IMR-90 (cell line): ENCODE measurements at regions not wholly inside any gene's neighbourhood (a gene's known extent, or its start where the extent isn't known, plus 50 kb on each side); places are given as distances from the start of the nearest gene placed in this dataset.

ENCODE experiments used
- ATAC-seq: fragments of 200-7000 bp; cut with Tn5 transposase; 2 replicates; pipeline ENCODE4 v1.9.1; 2020; ENCODE audit warnings: low read depth, mild to moderate bottlenecking, moderate library complexity
- BruUV-seq: library from RNA; stranded (reverse); fragments of 400-500 nt; replicated peaks from 2 replicates; lab custom pipeline; 2021; lab: Mats Ljungman, UMichigan
- CTCF ChIA-PET: fragments of 300-600 bp; formaldehyde crosslinking; extraction: SDS; loops from one replicate; lab custom pipeline; 2021; ENCODE audit warnings: antibody characterized with exemption; lab: Yijun Ruan, JAX
- POLR2A ChIA-PET: fragments of 300-600 bp; sonication (Branson Sonifier 250); formaldehyde crosslinking; loops from one replicate; lab custom pipeline; 2022; ENCODE audit warnings: antibody characterized with exemption; ENCODE audit not compliant: unreplicated experiment; lab: Charles Lee
- DNase-seq: peaks from one replicate; pipeline ENCODE4 v3.0.0; 2013
- H2AFZ ChIP-seq: replicated peaks from 2 replicates; pipeline ENCODE3; 2013; ENCODE audit warnings: low read length, mild to moderate bottlenecking; ENCODE audit not compliant: poor library complexity
- H2AK5ac ChIP-seq: 2 replicates; pipeline ENCODE4 v1.6.1; 2013; ENCODE audit warnings: low read depth, low read length, inconsistent platforms
- H2AK9ac ChIP-seq: replicated peaks from 2 replicates; pipeline ENCODE3; 2013; ENCODE audit warnings: mild to moderate bottlenecking, low read depth, low read length, moderate library complexity; ENCODE audit not compliant: poor library complexity
- H2BK120ac ChIP-seq: 2 replicates; pipeline ENCODE4 v1.6.1; 2013; ENCODE audit warnings: low read depth, low read length, inconsistent platforms
- H2BK15ac ChIP-seq: 3 replicates; pipeline ENCODE4 v1.6.1; 2013; ENCODE audit warnings: low read depth, low read length, inconsistent platforms
- H2BK20ac ChIP-seq: 2 replicates; pipeline ENCODE4 v1.6.1; 2013; ENCODE audit warnings: low read depth, mild to moderate bottlenecking, inconsistent platforms, low read length, moderate library complexity
- H2BK5ac ChIP-seq: 2 replicates; pipeline ENCODE4 v1.6.1; 2013; ENCODE audit warnings: mild to moderate bottlenecking, low read depth, low read length, inconsistent platforms; ENCODE audit not compliant: poor library complexity, severe bottlenecking
- H3K14ac ChIP-seq: replicated peaks from 2 replicates; pipeline ENCODE4 v1.6.1; 2013; ENCODE audit warnings: low read depth, low read length, inconsistent platforms
- H3K18ac ChIP-seq: 2 replicates; pipeline ENCODE4 v1.6.1; 2013; ENCODE audit warnings: low read depth, low read length, control low read depth
- H3K23ac ChIP-seq: 2 replicates; pipeline ENCODE4 v1.6.1; 2013; ENCODE audit warnings: low read depth, low read length, inconsistent platforms
- H3K27ac ChIP-seq: 2 replicates; pipeline ENCODE4 v1.5.1; 2013; ENCODE audit warnings: mild to moderate bottlenecking, control low read depth, low read length; ENCODE audit not compliant: insufficient read depth
- H3K27me3 ChIP-seq: 2 replicates; pipeline ENCODE4 v1.6.1; 2013; ENCODE audit warnings: low read length; ENCODE audit not compliant: control insufficient read depth, insufficient read depth
- H3K36me3 ChIP-seq: 2 replicates; pipeline ENCODE4 v1.6.1; 2013; ENCODE audit warnings: low read length, mixed read lengths; ENCODE audit not compliant: control insufficient read depth, insufficient read depth
- H3K4ac ChIP-seq: 2 replicates; pipeline ENCODE4 v1.6.1; 2013; ENCODE audit warnings: low read depth, low read length, inconsistent platforms
- H3K4me1 ChIP-seq: 2 replicates; pipeline ENCODE4 v1.6.1; 2013; ENCODE audit warnings: low read length, mixed read lengths; ENCODE audit not compliant: control insufficient read depth, insufficient read depth
- H3K4me2 ChIP-seq: 2 replicates; pipeline ENCODE4 v1.6.1; 2013; ENCODE audit warnings: low read depth, mild to moderate bottlenecking, control low read depth, low read length, moderate library complexity
- H3K4me3 ChIP-seq: 2 replicates; pipeline ENCODE4 v1.5.1; 2013; ENCODE audit warnings: low read depth, mild to moderate bottlenecking, control low read depth, low read length, moderate library complexity; ENCODE audit not compliant: insufficient read depth
- H3K56ac ChIP-seq: 2 replicates; pipeline ENCODE4 v1.6.1; 2013; ENCODE audit warnings: low read length, inconsistent platforms; ENCODE audit not compliant: insufficient read depth; ENCODE audit errors: extremely low read depth
- H3K79me1 ChIP-seq, 2 experiments: 2 replicates each; pipeline ENCODE4 v1.6.1; 2013; ENCODE audit warnings: low read length in 2 of 2, inconsistent platforms in 1 of 2, low read depth in 1 of 2
- H3K9ac ChIP-seq: 2 replicates; pipeline ENCODE4 v1.6.1; 2013; ENCODE audit warnings: low read depth, low read length, control low read depth
- H3K9me1 ChIP-seq: 2 replicates; pipeline ENCODE4 v1.6.1; 2013; ENCODE audit warnings: low read length, inconsistent platforms; ENCODE audit not compliant: insufficient read depth
- H3K9me3 ChIP-seq: 2 replicates; pipeline ENCODE4 v1.6.1; 2013; ENCODE audit warnings: low read length; ENCODE audit not compliant: control insufficient read depth, insufficient read depth
- H4K20me1 ChIP-seq: 2 replicates; pipeline ENCODE4 v1.6.1; 2013; ENCODE audit warnings: low read length, inconsistent platforms; ENCODE audit not compliant: insufficient read depth
- H4K5ac ChIP-seq: 2 replicates; pipeline ENCODE4 v1.6.1; 2013; ENCODE audit warnings: mild to moderate bottlenecking, low read depth, low read length, control low read depth
- H4K8ac ChIP-seq, 2 experiments: 2 replicates each; pipeline ENCODE4 v1.6.1; 2013; ENCODE audit warnings: low read depth in 2 of 2, low read length in 2 of 2, control low read depth in 1 of 2, inconsistent platforms in 1 of 2
- H4K91ac ChIP-seq: 2 replicates; pipeline ENCODE4 v1.6.1; 2013; ENCODE audit warnings: low read depth, low read length, inconsistent platforms; ENCODE audit not compliant: insufficient read depth
- BHLHE40 ChIP-seq: fragments of 150-350 bp; IDR thresholded peaks from 2 replicates; pipeline ENCODE4 v1.6.1; 2016; ENCODE audit warnings: mild to moderate bottlenecking, low read depth, low read length
- CEBPB ChIP-seq: IDR thresholded peaks from 2 replicates; pipeline ENCODE4 v1.6.1; 2012; ENCODE audit warnings: low read depth, low read length, improper control_type of control experiment
- CHD1 ChIP-seq: IDR thresholded peaks from 2 replicates; pipeline ENCODE4 v1.6.1; 2012; ENCODE audit warnings: low read depth, low read length, improper control_type of control experiment
- ELK1 ChIP-seq: fragments of 150-350 bp; IDR thresholded peaks from 2 replicates; pipeline ENCODE4 v1.6.1; 2016; ENCODE audit warnings: low read depth, mild to moderate bottlenecking, low read length, moderate library complexity, borderline replicate concordance
- FOS ChIP-seq: fragments of 150-350 bp; IDR thresholded peaks from 2 replicates; pipeline ENCODE4 v1.6.1; 2016; ENCODE audit warnings: low read depth, low read length
- MAFK ChIP-seq: IDR thresholded peaks from 2 replicates; pipeline ENCODE4 v1.6.1; 2012; ENCODE audit warnings: low read depth, low read length, improper control_type of control experiment
- MXI1 ChIP-seq: IDR thresholded peaks from 2 replicates; pipeline ENCODE4 v1.6.1; 2012; ENCODE audit warnings: low read depth, mild to moderate bottlenecking, low read length, moderate library complexity, borderline replicate concordance
- NFE2L2 ChIP-seq: fragments of 150-350 bp; IDR thresholded peaks from 2 replicates; pipeline ENCODE4 v1.6.1; 2016; ENCODE audit warnings: low read depth, mild to moderate bottlenecking, low read length
- POLR2A ChIP-seq: IDR thresholded peaks from 2 replicates; pipeline ENCODE4 v1.6.1; 2012; ENCODE audit warnings: mild to moderate bottlenecking, low read depth, low read length
- RAD21 ChIP-seq: IDR thresholded peaks from 2 replicates; pipeline ENCODE4 v1.6.1; 2012; ENCODE audit warnings: low read length, improper control_type of control experiment
- RCOR1 ChIP-seq: IDR thresholded peaks from 2 replicates; pipeline ENCODE4 v1.6.1; 2012; ENCODE audit warnings: mild to moderate bottlenecking, low read length, improper control_type of control experiment; ENCODE audit not compliant: insufficient replicate concordance
- RFX5 ChIP-seq: IDR thresholded peaks from 2 replicates; pipeline ENCODE4 v1.8.0; 2012; ENCODE audit warnings: low read depth, mild to moderate bottlenecking, low read length, moderate library complexity
- SMC3 ChIP-seq: fragments of 150-350 bp; IDR thresholded peaks from 2 replicates; pipeline ENCODE4 v1.6.1; 2016; ENCODE audit warnings: low read depth, mild to moderate bottlenecking, antibody characterized with exemption, low read length, moderate library complexity
- USF2 ChIP-seq: fragments of 150-350 bp; IDR thresholded peaks from 2 replicates; pipeline ENCODE4 v1.6.1; 2017; ENCODE audit warnings: mild to moderate bottlenecking, antibody characterized with exemption, low read length, low read depth
- WGBS, 2 experiments: methylation state at CpG; one replicate each; pipeline versions ENCODE4 v1.1.5 to v1.1.7; 2013; ENCODE audit warnings: missing lambda C conversion rate in 2 of 2; ENCODE audit not compliant: insufficient read length in 1 of 2; ENCODE audit errors: extremely low coverage in 2 of 2; 5-methylcytosine and 5-hydroxymethylcytosine counted together
- dilution Hi-C: fragments of 300-500 bp; cut with HindIII; formaldehyde crosslinking; loops from one replicate; pipeline ENCODE4 v1.14.3; 2018; ENCODE audit warnings: low sequenced_read_pairs; ENCODE audit not compliant: unreplicated experiment
- in situ Hi-C: fragments of 300-500 bp; cut with MboI; formaldehyde crosslinking; loops from 3 replicates; pipeline ENCODE4 v1.14.3; 2019; ENCODE audit warnings: low sequenced_read_pairs, inconsistent platforms, mixed read lengths
- intact Hi-C: fragments of 100-400 bp; cut with micrococcal nuclease; formaldehyde crosslinking; loops from 2 replicates; pipeline ENCODE4 v1.10.0; 2022

- BruUV-seq, result no TSS peak
- H3K79me1 ChIP-seq, result no peaks in the 10 kb centered on the region
- ChIA-PET POLR2A (no interaction called here), CTCF (interaction anchor here (0.6 kb wide), 1 partner anchor 288 kb away, joined by 3 read pairs; no protein-coding TSS in a partner anchor)
- H3K9ac ChIP-seq, result no peak overlapping the region
- no peak overlapping the region for H3K23ac ChIP-seq
- no peak overlapping the region for H3K56ac ChIP-seq
- in situ Hi-C loops, result no loop called here
- H2AK9ac ChIP-seq, result no peak overlapping the region
- H3K4me1 ChIP-seq, result no peaks in the 10 kb centered on the region
- no peak overlapping the region for H3K18ac ChIP-seq
- no peak overlapping the region for H3K4me2 ChIP-seq
- H4K8ac ChIP-seq, result no peak overlapping the region
- TF ChIP-seq SMC3 (no peak), RAD21 (no peak), CHD1 (no peak), POLR2A (no peak), RCOR1 (no peak), USF2 (no peak), NFE2L2 (no peak), ELK1 (no peak), MXI1 (no peak), MAFK (no peak), CEBPB (no peak), BHLHE40 (no peak), FOS (no peak), RFX5 (no peak)
- H3K36me3 ChIP-seq, result no peaks in the 10 kb centered on the region
- no peak overlapping the region for H2BK5ac ChIP-seq
- no peak overlapping the region for H4K5ac ChIP-seq
- H2AK5ac ChIP-seq, result no peak overlapping the region
- dilution Hi-C loops, result no loop called here
- H3K9me3 ChIP-seq, result peaks cover 3% of the 10 kb centered on the region; the same call in 1 of the 2 replicates
- H4K20me1 ChIP-seq, result no peaks in the 10 kb centered on the region
- intact Hi-C loops, result no loop called here
- no peak overlapping the region for H4K91ac ChIP-seq
- DNase-seq, result no peak
- no peak overlapping the region for H3K4ac ChIP-seq
- H2BK120ac ChIP-seq, result no peak overlapping the region
- WGBS, 2 experiments, result 71% methylated on average over 1 of the region's 2 CpGs; no CpG with 5 or more reads in 1 of the 2 experiments
- no peak overlapping the region for H2BK15ac ChIP-seq
- no peak overlapping the region for H2AFZ ChIP-seq
- H3K14ac ChIP-seq, result no peak overlapping the region
- H3K4me3 ChIP-seq, result no peak overlapping the region
- H3K27me3 ChIP-seq, result peaks cover 70% of the 10 kb centered on the region
- no peak overlapping the region for H2BK20ac ChIP-seq
- ATAC-seq, result no peak
- H3K27ac ChIP-seq, result no peak overlapping the region
- H3K9me1 ChIP-seq, result no peaks in the 10 kb centered on the region
These were observed 340.6 kb upstream of the ZMIZ1 start for GRCh38 chr10:78728176-78728575.
